GM12878 (cell line): ENCODE measurements at regions not wholly inside any gene's neighbourhood (a gene's known extent, or its start where the extent isn't known, plus 50 kb on each side); places are given as distances from the start of the nearest gene placed in this dataset.
"Not testable (repeated sequence)": the region's sequence is repeated elsewhere in the genome, so short reads cannot be mapped to it uniquely, and the experiment has no call there.

Experiments
- ATAC-seq: fragments of 200-7000 bp; cut with Tn5 transposase; 3 replicates; pipeline ENCODE4 v1.9.1; 2020; ENCODE audit warnings: mild to moderate bottlenecking, moderate library complexity
- BruUV-seq: library from RNA; stranded (reverse); fragments of 400-500 nt; replicated peaks from 2 replicates; lab custom pipeline; 2021; lab: Mats Ljungman, UMichigan
- CTCF ChIA-PET: fragments of 300-600 bp; sonication (Branson Sonifier 250); formaldehyde crosslinking; extraction: SDS; loops from one replicate; lab custom pipeline; 2021; ENCODE audit warnings: inconsistent platforms; lab: Yijun Ruan, JAX
- POLR2A ChIA-PET: fragments of 350-600 bp; formaldehyde crosslinking; extraction: SDS; loops from one replicate; lab custom pipeline; 2021; ENCODE audit warnings: inconsistent platforms; lab: Charles Lee
- RAD21 ChIA-PET: fragments of 300-600 bp; sonication (Branson Sonifier 250); formaldehyde crosslinking; loops from one replicate; lab custom pipeline; 2023; ENCODE audit warnings: antibody characterized with exemption; ENCODE audit not compliant: unreplicated experiment; lab: Charles Lee
- SMC1A ChIA-PET: fragments of 300-600 bp; sonication (Branson Sonifier 250); formaldehyde crosslinking; loops from one replicate; lab custom pipeline; 2023; ENCODE audit not compliant: unreplicated experiment, uncharacterized antibody; lab: Charles Lee
- DNase-seq: peaks from one replicate; pipeline ENCODE4 v3.0.0-alpha.2; 2011; ENCODE audit warnings: low read depth, low spot score
- FAIRE-seq: peaks from 3 replicates; lab custom pipeline; 2011; peaks lifted over from hg19 to GRCh38; lab: Jason Lieb, UNC
- H2AFZ ChIP-seq: 2 replicates; pipeline ENCODE4 v1.6.0; 2011; ENCODE audit warnings: low read depth, low read length, control low read depth; ENCODE audit not compliant: control insufficient read depth
- H3K27ac ChIP-seq: 2 replicates; pipeline ENCODE4 v1.5.1; 2011; ENCODE audit warnings: control low read depth; ENCODE audit not compliant: control insufficient read depth, insufficient read depth
- H3K27me3 ChIP-seq, 2 experiments: replicated peaks in 1 of 2; 2 replicates each; pipeline versions ENCODE4 v1.6.0 to v1.6.1; 2011; ENCODE audit warnings: low read length in 1 of 2; ENCODE audit not compliant: control insufficient read depth in 2 of 2, insufficient read depth in 2 of 2
- H3K36me3 ChIP-seq, 2 experiments: 2 replicates each; pipeline ENCODE4 v1.5.1; 2011; ENCODE audit warnings: low read length in 1 of 2; ENCODE audit not compliant: control insufficient read depth in 2 of 2, insufficient read depth in 2 of 2
- H3K4me1 ChIP-seq: 2 replicates; pipeline ENCODE4 v1.6.1; 2011; ENCODE audit warnings: mild to moderate bottlenecking, low read length, moderate library complexity, mixed read lengths; ENCODE audit not compliant: control insufficient read depth, insufficient read depth
- H3K4me2 ChIP-seq: 2 replicates; pipeline ENCODE4 v1.6.0; 2011; ENCODE audit warnings: control low read depth; ENCODE audit not compliant: control insufficient read depth, insufficient read depth
- H3K4me3 ChIP-seq: fragments of 200-600 bp; sonication (generic); 2 replicates; pipeline ENCODE4 v1.5.1; 2016
- H3K79me2 ChIP-seq: 2 replicates; pipeline ENCODE4 v1.6.0; 2011; ENCODE audit warnings: low read length; ENCODE audit not compliant: control insufficient read depth, insufficient read depth
- H3K9ac ChIP-seq: 2 replicates; pipeline ENCODE4 v1.8.0; 2011; ENCODE audit warnings: low read length, control low read depth, mixed read lengths; ENCODE audit not compliant: control insufficient read depth, insufficient read depth
- H3K9me3 ChIP-seq: replicated peaks from 3 replicates; pipeline ENCODE4 v1.5.1; 2011; ENCODE audit warnings: mild to moderate bottlenecking, low read length; ENCODE audit not compliant: control insufficient read depth, insufficient read depth
- H4K20me1 ChIP-seq: 2 replicates; pipeline ENCODE4 v1.6.0; 2011; ENCODE audit not compliant: control insufficient read depth, insufficient read depth
- BCL3 ChIP-seq: IDR thresholded peaks from 2 replicates; pipeline ENCODE4 v1.6.1; 2011; ENCODE audit warnings: borderline replicate concordance, low read depth, mild to moderate bottlenecking, moderate library complexity, low read length; ENCODE audit not compliant: insufficient read depth, poor library complexity, severe bottlenecking
- ZNF24 ChIP-seq: fragments of 450-650 bp; IDR thresholded peaks from 2 replicates; pipeline ENCODE4 v1.6.1; 2017; ENCODE audit warnings: antibody characterized with exemption, mild to moderate bottlenecking
- WGBS: methylation state at CpG from one replicate; pipeline ENCODE4 v1.1.6; 2016; ENCODE audit warnings: low lambda C conversion rate; ENCODE audit not compliant: insufficient replicate concordance, insufficient coverage; ENCODE audit errors: missing lambda C conversion rate; 5-methylcytosine and 5-hydroxymethylcytosine counted together
- in situ Hi-C: fragments of 300-500 bp; cut with MboI; formaldehyde crosslinking; loops from 9 replicates; pipeline ENCODE4 v1.14.3; 2018; ENCODE audit warnings: mixed read lengths
- intact Hi-C: fragments of 100-400 bp; cut with micrococcal nuclease; formaldehyde crosslinking; loops from one replicate; pipeline ENCODE4 v1.14.2; 2022; ENCODE audit not compliant: unreplicated experiment

GRCh38 chr16:88247583-88247966, 135.2 kb upstream of the ZNF469 start:
- H2AFZ ChIP-seq, H4K20me1 ChIP-seq, H3K79me2 ChIP-seq, H3K4me2 ChIP-seq, RAD21 ChIA-PET, H3K9ac ChIP-seq, H3K4me1 ChIP-seq, intact Hi-C loops, DNase-seq, POLR2A ChIA-PET, FAIRE-seq, ATAC-seq, BruUV-seq: not testable (repeated sequence)
- WGBS: 28% methylated on average over 5 of the region's 5 CpGs
- TF ChIP-seq BCL3 (peak; percentile 74), ZNF24 (peak; percentile 94)
- TF ChIP-seq, all 136 proteins: peak for 2; not testable (repeated sequence) for 134
- SMC1A ChIA-PET, H3K4me3 ChIP-seq, H3K9me3 ChIP-seq, CTCF ChIA-PET, in situ Hi-C loops, H3K27me3 ChIP-seq, H3K36me3 ChIP-seq, H3K27ac ChIP-seq: not testable (repeated sequence)

GRCh38 chr16:88248761-88249160, 134.0 kb upstream of the ZNF469 start:
- in situ Hi-C loops, H3K4me1 ChIP-seq, H3K36me3 ChIP-seq, H4K20me1 ChIP-seq, SMC1A ChIA-PET, H2AFZ ChIP-seq, POLR2A ChIA-PET, BruUV-seq, H3K27ac ChIP-seq, RAD21 ChIA-PET, ATAC-seq, H3K9me3 ChIP-seq, H3K4me2 ChIP-seq, H3K27me3 ChIP-seq, FAIRE-seq, intact Hi-C loops, H3K79me2 ChIP-seq, H3K4me3 ChIP-seq, DNase-seq, CTCF ChIA-PET, H3K9ac ChIP-seq: not testable (repeated sequence)
- WGBS: 57% methylated on average over 9 of the region's 9 CpGs

GRCh38 chr16:88250381-88250780, 132.4 kb upstream of the ZNF469 start:
- RAD21 ChIA-PET, FAIRE-seq, POLR2A ChIA-PET: not testable (repeated sequence)

More at GRCh38 chr16:88250381-88250780, 132.4 kb upstream of the ZNF469 start:
- H3K27ac ChIP-seq, H3K79me2 ChIP-seq, H3K9ac ChIP-seq, CTCF ChIA-PET, H2AFZ ChIP-seq, H3K9me3 ChIP-seq, H3K4me3 ChIP-seq, intact Hi-C loops, H3K4me1 ChIP-seq, ATAC-seq, H4K20me1 ChIP-seq, BruUV-seq, H3K4me2 ChIP-seq, H3K36me3 ChIP-seq, SMC1A ChIA-PET, in situ Hi-C loops, DNase-seq, H3K27me3 ChIP-seq: not testable (repeated sequence)
- 57% methylated on average over 5 of the region's 5 CpGs for WGBS
